CD14-positive monocyte (primary cell): ENCODE measurements at regions not wholly inside any gene's neighbourhood (a gene's known extent, or its start where the extent isn't known, plus 50 kb on each side); places are given as distances from the start of the nearest gene placed in this dataset.

Experiments
- DNase-seq, 3 donors: peaks; one replicate each; pipeline ENCODE4 v3.0.0-alpha.2; 2011 to 2022
- H2AFZ ChIP-seq: 2 replicates; pipeline ENCODE4 v1.6.0; 2012; ENCODE audit warnings: mild to moderate bottlenecking, low read depth, low read length, inconsistent platforms; ENCODE audit not compliant: insufficient read depth, poor library complexity, severe bottlenecking
- H3K27ac ChIP-seq, 2 donors: 1 replicate in 1 of 2; 2 replicates in 1 of 2; pipeline ENCODE4 v1.5.1; 2012 to 2013; ENCODE audit warnings: low read length in 2 of 2, control low read depth in 1 of 2, inconsistent platforms in 1 of 2, low read depth in 1 of 2, mild to moderate bottlenecking in 1 of 2
- H3K27me3 ChIP-seq, 2 donors: one replicate each; pipeline versions ENCODE4 v1.6.0 to v1.6.1; 2011 to 2013; ENCODE audit warnings: low read length in 2 of 2; ENCODE audit not compliant: control insufficient read depth in 2 of 2, insufficient read depth in 2 of 2
- H3K36me3 ChIP-seq, 2 donors: replicated peaks in 1 of 2; 1 replicate in 1 of 2; 2 replicates in 1 of 2; pipeline versions ENCODE4 v1.5.1 to v1.6.1; 2012 to 2013; ENCODE audit warnings: low read length in 2 of 2, control low read depth in 1 of 2, inconsistent platforms in 1 of 2, mild to moderate bottlenecking in 1 of 2; ENCODE audit not compliant: insufficient read depth in 2 of 2, control insufficient read depth in 1 of 2
- H3K4me1 ChIP-seq, 2 donors: 1 replicate in 1 of 2; 2 replicates in 1 of 2; pipeline versions ENCODE4 v1.5.1 to v1.6.1; 2012 to 2013; ENCODE audit warnings: low read length in 2 of 2, control low read depth in 1 of 2, inconsistent platforms in 1 of 2, mild to moderate bottlenecking in 1 of 2, moderate library complexity in 1 of 2; ENCODE audit not compliant: insufficient read depth in 2 of 2, control insufficient read depth in 1 of 2
- H3K4me2 ChIP-seq: replicated peaks from 2 replicates; pipeline ENCODE3; 2012; ENCODE audit warnings: low read length, moderate library complexity, mild to moderate bottlenecking; ENCODE audit not compliant: poor library complexity, severe bottlenecking; ENCODE audit errors: extremely low read depth
- H3K4me3 ChIP-seq, 3 experiments: fragments of 200-600 bp in 1 of 3; sonication (generic) in 1 of 3; replicated peaks in 1 of 3; 1 replicate in 2 of 3; 2 replicates in 1 of 3; pipeline ENCODE4 v1.5.1; 2011 to 2013; ENCODE audit warnings: low read length in 3 of 3, mild to moderate bottlenecking in 3 of 3, control low read depth in 2 of 3, low read depth in 2 of 3, inconsistent platforms in 1 of 3, moderate library complexity in 1 of 3
- H3K79me2 ChIP-seq: 2 replicates; pipeline ENCODE4 v1.6.0; 2012; ENCODE audit warnings: mild to moderate bottlenecking, control low read depth, inconsistent platforms, low read length, moderate library complexity; ENCODE audit not compliant: insufficient read depth
- H3K9ac ChIP-seq: 2 replicates; pipeline ENCODE4 v1.6.0; 2017; ENCODE audit warnings: low read length, mild to moderate bottlenecking; ENCODE audit not compliant: insufficient read depth, poor library complexity, severe bottlenecking
- H3K9me3 ChIP-seq, 2 donors: replicated peaks in 1 of 2; 1 replicate in 1 of 2; 2 replicates in 1 of 2; pipeline versions ENCODE4 v1.5.1 to v1.6.1; 2012 to 2013; ENCODE audit warnings: low read length in 2 of 2, control low read depth in 1 of 2; ENCODE audit not compliant: control insufficient read depth in 1 of 2, insufficient read depth in 1 of 2
- H4K20me1 ChIP-seq: 2 replicates; pipeline ENCODE4 v1.6.0; 2012; ENCODE audit warnings: mild to moderate bottlenecking, low read length, control low read depth, moderate library complexity; ENCODE audit not compliant: insufficient read depth
- H3K27ac Mint-ChIP-seq, 7 donors: one replicate each; pipeline ENCODE4 v1.8.0; 2020; ENCODE audit warnings: mild to moderate bottlenecking in 7 of 7, mixed read lengths in 7 of 7, moderate library complexity in 6 of 7, inconsistent platforms in 2 of 7
- H3K27me3 Mint-ChIP-seq, 3 donors: one replicate each; pipeline ENCODE4 v1.8.0; 2021 to 2022; ENCODE audit warnings: low read depth in 3 of 3, mild to moderate bottlenecking in 3 of 3, mixed read lengths in 3 of 3, moderate library complexity in 3 of 3, inconsistent platforms in 1 of 3
- H3K36me3 Mint-ChIP-seq, 2 donors: one replicate each; pipeline ENCODE4 v1.8.0; 2020; ENCODE audit warnings: mixed read lengths in 2 of 2, inconsistent platforms in 1 of 2, mild to moderate bottlenecking in 1 of 2
- H3K4me1 Mint-ChIP-seq: one replicate; pipeline ENCODE4 v1.8.0; 2020; ENCODE audit warnings: mild to moderate bottlenecking, mixed read lengths
- H3K4me3 Mint-ChIP-seq, 2 donors: one replicate each; pipeline ENCODE4 v1.8.0; 2020; ENCODE audit warnings: mild to moderate bottlenecking in 2 of 2, mixed read lengths in 2 of 2, moderate library complexity in 1 of 2
- H3K9me3 Mint-ChIP-seq, 7 donors: one replicate each; pipeline ENCODE4 v1.8.0; 2020 to 2022; ENCODE audit warnings: mixed read lengths in 7 of 7, mild to moderate bottlenecking in 6 of 7, moderate library complexity in 6 of 7, inconsistent platforms in 2 of 7
- WGBS: methylation state at CpG from one replicate; pipeline ENCODE4 v1.1.5; 2013; ENCODE audit warnings: missing lambda C conversion rate; ENCODE audit not compliant: insufficient coverage; 5-methylcytosine and 5-hydroxymethylcytosine counted together
- intact Hi-C, 2 donors: fragments of 100-400 bp; cut with micrococcal nuclease; formaldehyde crosslinking; loops; one replicate each; pipeline versions ENCODE4 v1.15.0 to v1.15.1; 2023
- TF ChIP-seq, protein P1 (sequence below): fragments of 200-600 bp; IDR thresholded peaks from one replicate; pipeline ENCODE4 v1.8.0; 2022; ENCODE audit warnings: antibody characterized with exemption, mild to moderate bottlenecking

DNA sequence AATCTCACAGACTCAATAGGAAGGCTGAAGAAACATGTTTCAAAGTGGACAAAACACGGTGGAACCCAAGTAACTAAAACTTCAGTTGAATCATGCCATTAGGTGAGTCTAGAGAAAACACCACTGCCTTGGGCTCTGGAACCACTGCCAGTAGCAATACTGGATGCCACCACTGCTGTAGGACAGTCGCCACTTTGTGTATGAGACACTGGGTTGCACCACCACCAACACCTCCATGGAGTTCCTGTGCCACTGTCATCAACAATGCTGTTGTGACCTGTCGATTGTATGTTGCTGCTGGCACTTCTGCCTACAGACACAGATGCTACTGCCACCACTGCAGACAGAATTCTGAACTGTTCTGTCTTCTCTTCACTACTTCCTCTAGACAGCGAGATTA is 686.7 kb downstream of the METTL4 start:
- Histone ChIP-seq H4K20me1 (no peaks in the 10 kb centered on the region), H3K27ac (no peak overlapping the region), H3K4me1 (no peaks in the 10 kb centered on the region), H3K4me2 (no peak overlapping the region), H3K27me3 (no peaks in the 10 kb centered on the region), H3K9ac (no peak overlapping the region), H3K4me3 (no peak overlapping the region), H3K36me3 (no peaks in the 10 kb centered on the region), H3K9me3 (no peaks in the 10 kb centered on the region), H2AFZ (no peak overlapping the region), H3K79me2 (no peaks in the 10 kb centered on the region)
- TF ChIP-seq, protein P1, sequence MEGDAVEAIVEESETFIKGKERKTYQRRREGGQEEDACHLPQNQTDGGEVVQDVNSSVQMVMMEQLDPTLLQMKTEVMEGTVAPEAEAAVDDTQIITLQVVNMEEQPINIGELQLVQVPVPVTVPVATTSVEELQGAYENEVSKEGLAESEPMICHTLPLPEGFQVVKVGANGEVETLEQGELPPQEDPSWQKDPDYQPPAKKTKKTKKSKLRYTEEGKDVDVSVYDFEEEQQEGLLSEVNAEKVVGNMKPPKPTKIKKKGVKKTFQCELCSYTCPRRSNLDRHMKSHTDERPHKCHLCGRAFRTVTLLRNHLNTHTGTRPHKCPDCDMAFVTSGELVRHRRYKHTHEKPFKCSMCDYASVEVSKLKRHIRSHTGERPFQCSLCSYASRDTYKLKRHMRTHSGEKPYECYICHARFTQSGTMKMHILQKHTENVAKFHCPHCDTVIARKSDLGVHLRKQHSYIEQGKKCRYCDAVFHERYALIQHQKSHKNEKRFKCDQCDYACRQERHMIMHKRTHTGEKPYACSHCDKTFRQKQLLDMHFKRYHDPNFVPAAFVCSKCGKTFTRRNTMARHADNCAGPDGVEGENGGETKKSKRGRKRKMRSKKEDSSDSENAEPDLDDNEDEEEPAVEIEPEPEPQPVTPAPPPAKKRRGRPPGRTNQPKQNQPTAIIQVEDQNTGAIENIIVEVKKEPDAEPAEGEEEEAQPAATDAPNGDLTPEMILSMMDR, result no peak
- intact Hi-C loops, result no loop called here
- Mint-ChIP-seq H3K4me1 (no peaks in the 10 kb centered on the region), H3K27me3 (peaks cover 0 to 3% (median 2%) of the 10 kb centered on the region in 3 donors), H3K27ac (no peak overlapping the region), H3K4me3 (no peak overlapping the region), H3K9me3 (peaks cover 0 to 3% (median 0%) of the 10 kb centered on the region in 7 donors), H3K36me3 (no peaks in the 10 kb centered on the region)
- DNase-seq, result no peak
- WGBS, result 100% methylated on average over 3 of the region's 4 CpGs

DNA sequence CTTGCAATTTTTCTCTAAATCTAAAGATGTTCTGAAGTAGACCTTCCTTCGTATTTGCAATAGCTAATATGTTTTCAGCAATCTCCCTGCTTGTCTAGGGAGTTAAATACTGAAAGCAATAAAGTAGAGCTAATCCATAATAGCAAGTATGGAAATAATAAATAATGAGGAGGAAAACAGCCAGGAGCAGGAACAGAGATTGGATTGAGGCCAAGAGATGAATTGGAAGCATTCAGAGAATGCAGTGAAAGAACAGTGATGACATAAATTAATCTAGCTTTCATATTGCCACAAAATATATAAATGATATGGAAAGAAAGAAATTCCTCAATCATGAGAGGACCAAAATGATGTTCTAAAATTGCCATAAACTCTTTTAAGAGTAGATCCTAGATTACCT is 679.7 kb downstream of the METTL4 start:
- H3K4me1 ChIP-seq, result no peaks in the 10 kb centered on the region
- no peak overlapping the region for H3K27ac ChIP-seq
- no peaks in the 10 kb centered on the region for H3K79me2 ChIP-seq
- H3K4me3 Mint-ChIP-seq, result no peak overlapping the region
- no peak overlapping the region for H2AFZ ChIP-seq
- WGBS, result no CpG with 5 or more reads among the region's 1 CpG
- H3K27me3 ChIP-seq, result no peaks in the 10 kb centered on the region
- peaks cover 0 to 1% (median 0%) of the 10 kb centered on the region in 3 donors for H3K27me3 Mint-ChIP-seq
- H3K4me2 ChIP-seq, result no peak overlapping the region
- no peak for DNase-seq
- H3K4me1 Mint-ChIP-seq, result no peaks in the 10 kb centered on the region
- no peak overlapping the region for H3K4me3 ChIP-seq
- no peaks in the 10 kb centered on the region for H3K36me3 Mint-ChIP-seq
- H4K20me1 ChIP-seq, result no peaks in the 10 kb centered on the region
- H3K27ac Mint-ChIP-seq, result no peak overlapping the region
- intact Hi-C loops, result no loop called here
- no peaks in the 10 kb centered on the region for H3K36me3 ChIP-seq
- TF ChIP-seq, protein P1, result no peak
- H3K9ac ChIP-seq, result no peak overlapping the region
- H3K9me3 Mint-ChIP-seq, result no peaks in the 10 kb centered on the region
- no peaks in the 10 kb centered on the region for H3K9me3 ChIP-seq
